GM12878 (cell line): ENCODE measurements at regions not wholly inside any gene's neighbourhood (a gene's known extent, or its start where the extent isn't known, plus 50 kb on each side); places are given as distances from the start of the nearest gene placed in this dataset.

Experiments
- ATAC-seq: fragments of 200-7000 bp; cut with Tn5 transposase; 3 replicates; pipeline ENCODE4 v1.9.1; 2020; ENCODE audit warnings: mild to moderate bottlenecking, moderate library complexity
- BruUV-seq: library from RNA; stranded (reverse); fragments of 400-500 nt; replicated peaks from 2 replicates; lab custom pipeline; 2021; lab: Mats Ljungman, UMichigan
- CTCF ChIA-PET: fragments of 300-600 bp; sonication (Branson Sonifier 250); formaldehyde crosslinking; extraction: SDS; loops from one replicate; lab custom pipeline; 2021; ENCODE audit warnings: inconsistent platforms; lab: Yijun Ruan, JAX
- POLR2A ChIA-PET: fragments of 350-600 bp; formaldehyde crosslinking; extraction: SDS; loops from one replicate; lab custom pipeline; 2021; ENCODE audit warnings: inconsistent platforms; lab: Charles Lee
- RAD21 ChIA-PET: fragments of 300-600 bp; sonication (Branson Sonifier 250); formaldehyde crosslinking; loops from one replicate; lab custom pipeline; 2023; ENCODE audit warnings: antibody characterized with exemption; ENCODE audit not compliant: unreplicated experiment; lab: Charles Lee
- SMC1A ChIA-PET: fragments of 300-600 bp; sonication (Branson Sonifier 250); formaldehyde crosslinking; loops from one replicate; lab custom pipeline; 2023; ENCODE audit not compliant: unreplicated experiment, uncharacterized antibody; lab: Charles Lee
- DNase-seq: peaks from one replicate; pipeline ENCODE4 v3.0.0-alpha.2; 2011; ENCODE audit warnings: low read depth, low spot score
- FAIRE-seq: peaks from 3 replicates; lab custom pipeline; 2011; peaks lifted over from hg19 to GRCh38; lab: Jason Lieb, UNC
- H2AFZ ChIP-seq: 2 replicates; pipeline ENCODE4 v1.6.0; 2011; ENCODE audit warnings: low read depth, low read length, control low read depth; ENCODE audit not compliant: control insufficient read depth
- H3K27ac ChIP-seq: 2 replicates; pipeline ENCODE4 v1.5.1; 2011; ENCODE audit warnings: control low read depth; ENCODE audit not compliant: control insufficient read depth, insufficient read depth
- H3K27me3 ChIP-seq, 2 experiments: replicated peaks in 1 of 2; 2 replicates each; pipeline versions ENCODE4 v1.6.0 to v1.6.1; 2011; ENCODE audit warnings: low read length in 1 of 2; ENCODE audit not compliant: control insufficient read depth in 2 of 2, insufficient read depth in 2 of 2
- H3K36me3 ChIP-seq, 2 experiments: 2 replicates each; pipeline ENCODE4 v1.5.1; 2011; ENCODE audit warnings: low read length in 1 of 2; ENCODE audit not compliant: control insufficient read depth in 2 of 2, insufficient read depth in 2 of 2
- H3K4me1 ChIP-seq: 2 replicates; pipeline ENCODE4 v1.6.1; 2011; ENCODE audit warnings: mild to moderate bottlenecking, low read length, moderate library complexity, mixed read lengths; ENCODE audit not compliant: control insufficient read depth, insufficient read depth
- H3K4me2 ChIP-seq: 2 replicates; pipeline ENCODE4 v1.6.0; 2011; ENCODE audit warnings: control low read depth; ENCODE audit not compliant: control insufficient read depth, insufficient read depth
- H3K4me3 ChIP-seq: fragments of 200-600 bp; sonication (generic); 2 replicates; pipeline ENCODE4 v1.5.1; 2016
- H3K79me2 ChIP-seq: 2 replicates; pipeline ENCODE4 v1.6.0; 2011; ENCODE audit warnings: low read length; ENCODE audit not compliant: control insufficient read depth, insufficient read depth
- H3K9ac ChIP-seq: 2 replicates; pipeline ENCODE4 v1.8.0; 2011; ENCODE audit warnings: low read length, control low read depth, mixed read lengths; ENCODE audit not compliant: control insufficient read depth, insufficient read depth
- H3K9me3 ChIP-seq: replicated peaks from 3 replicates; pipeline ENCODE4 v1.5.1; 2011; ENCODE audit warnings: mild to moderate bottlenecking, low read length; ENCODE audit not compliant: control insufficient read depth, insufficient read depth
- H4K20me1 ChIP-seq: 2 replicates; pipeline ENCODE4 v1.6.0; 2011; ENCODE audit not compliant: control insufficient read depth, insufficient read depth
- BCLAF1 ChIP-seq: fragments of 450-650 bp; IDR thresholded peaks from 2 replicates; pipeline ENCODE4 v1.6.1; 2017; ENCODE audit warnings: antibody characterized with exemption, mild to moderate bottlenecking, moderate library complexity
- CEBPB ChIP-seq, 2 experiments: fragments of 150-350 bp in 1 of 2; IDR thresholded peaks; 2 replicates each; pipeline ENCODE4 v1.6.1; 2012 to 2014; ENCODE audit warnings: low read depth in 2 of 2, low read length in 2 of 2, borderline replicate concordance in 1 of 2, inconsistent platforms in 1 of 2
- EZH2 ChIP-seq: IDR thresholded peaks from 2 replicates; pipeline ENCODE4 v1.6.1; 2012; ENCODE audit warnings: low read depth, mild to moderate bottlenecking, control low read depth, inconsistent platforms, low read length, borderline replicate concordance; ENCODE audit not compliant: control insufficient read depth
- GATAD2B ChIP-seq: fragments of 450-650 bp; conservative IDR thresholded peaks from 2 replicates; pipeline ENCODE4 v1.6.1; 2017; ENCODE audit warnings: low read depth, mild to moderate bottlenecking, moderate library complexity
- JUND ChIP-seq: IDR thresholded peaks from 2 replicates; pipeline ENCODE4 v1.6.1; 2012; ENCODE audit warnings: low read depth, mild to moderate bottlenecking, low read length, improper control_type of control experiment, moderate library complexity
- LARP7 ChIP-seq: fragments of 450-650 bp; IDR thresholded peaks from 2 replicates; pipeline ENCODE4 v1.6.1; 2017; ENCODE audit warnings: mild to moderate bottlenecking
- NFYB ChIP-seq: IDR thresholded peaks from 2 replicates; pipeline ENCODE4 v1.6.1; 2011; ENCODE audit warnings: low read depth, mild to moderate bottlenecking, low read length, improper control_type of control experiment, moderate library complexity; ENCODE audit not compliant: insufficient read depth
- POLR2AphosphoS5 ChIP-seq: IDR thresholded peaks from 2 replicates; pipeline ENCODE4 v1.6.1; 2011; ENCODE audit warnings: mild to moderate bottlenecking, low read length, inconsistent platforms
- YY1 ChIP-seq: IDR thresholded peaks from 2 replicates; pipeline ENCODE4 v1.6.1; 2011; ENCODE audit warnings: low read depth, mild to moderate bottlenecking, low read length
- WGBS: methylation state at CpG from one replicate; pipeline ENCODE4 v1.1.6; 2016; ENCODE audit warnings: low lambda C conversion rate; ENCODE audit not compliant: insufficient replicate concordance, insufficient coverage; ENCODE audit errors: missing lambda C conversion rate; 5-methylcytosine and 5-hydroxymethylcytosine counted together
- in situ Hi-C: fragments of 300-500 bp; cut with MboI; formaldehyde crosslinking; loops from 9 replicates; pipeline ENCODE4 v1.14.3; 2018; ENCODE audit warnings: mixed read lengths
- intact Hi-C: fragments of 100-400 bp; cut with micrococcal nuclease; formaldehyde crosslinking; loops from one replicate; pipeline ENCODE4 v1.14.2; 2022; ENCODE audit not compliant: unreplicated experiment
- TF ChIP-seq, protein P1 (sequence below): fragments of 450-650 bp; formaldehyde crosslinking; IDR thresholded peaks from 2 replicates; pipeline ENCODE4 v1.5.0; 2022; ENCODE audit warnings: mild to moderate bottlenecking, missing genetic modification characterization

DNA sequence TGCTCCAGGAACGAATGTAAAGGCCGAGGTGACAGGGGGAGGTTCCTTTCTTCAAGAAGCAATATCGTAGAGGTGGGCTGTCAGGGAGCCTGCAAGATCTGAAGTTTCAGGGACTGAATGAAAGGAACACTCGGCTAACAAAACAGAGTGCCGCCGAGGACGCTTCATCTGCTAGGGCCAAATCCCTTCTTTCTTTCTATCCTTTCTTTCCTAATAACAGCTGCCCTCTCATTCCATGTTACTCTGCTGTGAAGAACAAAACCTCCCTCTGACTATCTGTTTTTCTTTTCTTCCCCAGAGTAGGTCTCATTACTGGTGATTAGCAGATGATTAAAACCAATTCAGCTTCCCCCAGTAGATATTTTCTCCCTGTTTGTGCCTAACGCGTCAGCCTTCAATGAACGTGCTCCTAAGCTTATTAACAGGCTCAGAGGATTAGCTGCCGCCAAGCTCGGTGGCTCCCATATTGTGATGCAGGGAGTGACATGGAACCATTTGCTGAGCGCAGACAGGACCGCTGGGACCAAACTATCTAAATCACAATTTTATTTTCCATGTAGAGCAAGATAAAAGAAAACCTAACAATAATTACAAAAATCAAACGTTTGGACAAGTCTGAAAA lies 414.6 kb downstream of the TMEM182 start:
- POLR2A ChIA-PET = no interaction called here
- no peak overlapping the region for H3K4me3 ChIP-seq
- no peaks in the 10 kb centered on the region for H3K36me3 ChIP-seq
- WGBS = 64% methylated on average over 15 of the region's 15 CpGs
- no peaks in the 10 kb centered on the region for H3K27me3 ChIP-seq
- no TSS peak for BruUV-seq
- intact Hi-C loops (no loop called here), in situ Hi-C loops (no loop called here)
- no peaks in the 10 kb centered on the region for H3K4me1 ChIP-seq
- H3K9me3 ChIP-seq = no peaks in the 10 kb centered on the region
- SMC1A ChIA-PET = no interaction called here
- FAIRE-seq = no peak
- no peak overlapping the region for H3K9ac ChIP-seq
- RAD21 ChIA-PET = no interaction called here
- ATAC-seq = no peak
- no peak for TF ChIP-seq BCLAF1
- no peak for TF ChIP-seq LARP7
- no peak for TF ChIP-seq GATAD2B
- TF ChIP-seq NFYB = no peak
- TF ChIP-seq POLR2AphosphoS5 = no peak
- TF ChIP-seq CEBPB (IDR thresholded peaks at IDR 0.05; ENCODE audit: borderline replicate concordance in 1 of 2, low read depth in 2 of 2, low read length in 2 of 2) = no peak
- TF ChIP-seq JUND = no peak
- TF ChIP-seq, protein P1, sequence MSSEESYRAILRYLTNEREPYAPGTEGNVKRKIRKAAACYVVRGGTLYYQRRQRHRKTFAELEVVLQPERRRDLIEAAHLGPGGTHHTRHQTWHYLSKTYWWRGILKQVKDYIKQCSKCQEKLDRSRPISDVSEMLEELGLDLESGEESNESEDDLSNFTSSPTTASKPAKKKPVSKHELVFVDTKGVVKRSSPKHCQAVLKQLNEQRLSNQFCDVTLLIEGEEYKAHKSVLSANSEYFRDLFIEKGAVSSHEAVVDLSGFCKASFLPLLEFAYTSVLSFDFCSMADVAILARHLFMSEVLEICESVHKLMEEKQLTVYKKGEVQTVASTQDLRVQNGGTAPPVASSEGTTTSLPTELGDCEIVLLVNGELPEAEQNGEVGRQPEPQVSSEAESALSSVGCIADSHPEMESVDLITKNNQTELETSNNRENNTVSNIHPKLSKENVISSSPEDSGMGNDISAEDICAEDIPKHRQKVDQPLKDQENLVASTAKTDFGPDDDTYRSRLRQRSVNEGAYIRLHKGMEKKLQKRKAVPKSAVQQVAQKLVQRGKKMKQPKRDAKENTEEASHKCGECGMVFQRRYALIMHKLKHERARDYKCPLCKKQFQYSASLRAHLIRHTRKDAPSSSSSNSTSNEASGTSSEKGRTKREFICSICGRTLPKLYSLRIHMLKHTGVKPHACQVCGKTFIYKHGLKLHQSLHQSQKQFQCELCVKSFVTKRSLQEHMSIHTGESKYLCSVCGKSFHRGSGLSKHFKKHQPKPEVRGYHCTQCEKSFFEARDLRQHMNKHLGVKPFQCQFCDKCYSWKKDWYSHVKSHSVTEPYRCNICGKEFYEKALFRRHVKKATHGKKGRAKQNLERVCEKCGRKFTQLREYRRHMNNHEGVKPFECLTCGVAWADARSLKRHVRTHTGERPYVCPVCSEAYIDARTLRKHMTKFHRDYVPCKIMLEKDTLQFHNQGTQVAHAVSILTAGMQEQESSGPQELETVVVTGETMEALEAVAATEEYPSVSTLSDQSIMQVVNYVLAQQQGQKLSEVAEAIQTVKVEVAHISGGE (CRISPR knock-in tag) = no peak
- no peak for TF ChIP-seq EZH2
- TF ChIP-seq YY1 = no peak
- no peaks in the 10 kb centered on the region for H3K79me2 ChIP-seq
- CTCF ChIA-PET = no interaction called here
- no peaks in the 10 kb centered on the region for H4K20me1 ChIP-seq
- no peak overlapping the region for H2AFZ ChIP-seq
- no peak overlapping the region for H3K4me2 ChIP-seq
- DNase-seq = no peak
- no peak overlapping the region for H3K27ac ChIP-seq
